Psoas muscle (tissue), 7 donors: ENCODE measurements at regions not wholly inside any gene's neighbourhood (a gene's known extent, or its start where the extent isn't known, plus 50 kb on each side); places are given as distances from the start of the nearest gene placed in this dataset.

Experiments used
- ATAC-seq, 4 donors: fragments of 200-7000 bp; cut with Tn5 transposase; one replicate each; pipeline ENCODE4 v1.9.1; 2020; ENCODE audit warnings: moderate library complexity in 3 of 4, mild to moderate bottlenecking in 2 of 4
- DNase-seq, 2 donors: peaks; one replicate each; pipeline ENCODE4 v3.0.0-alpha.2; 2020
- H3K27ac ChIP-seq: fragments of 200-600 bp; one replicate; pipeline ENCODE4 v1.8.0; 2022
- H3K27me3 ChIP-seq, 3 donors: fragments of 200-600 bp in 1 of 3; one replicate each; pipeline versions ENCODE4 v1.6.1 to v1.8.0; 2013 to 2022; ENCODE audit warnings: low read length in 2 of 3, mild to moderate bottlenecking in 2 of 3, moderate library complexity in 1 of 3; ENCODE audit not compliant: insufficient read depth in 3 of 3
- H3K36me3 ChIP-seq, 2 donors: fragments of 200-600 bp in 1 of 2; one replicate each; pipeline versions ENCODE4 v1.6.1 to v1.8.0; 2013 to 2022; ENCODE audit warnings: low read depth in 1 of 2, mild to moderate bottlenecking in 1 of 2, moderate library complexity in 1 of 2; ENCODE audit not compliant: insufficient read depth in 1 of 2
- H3K4me1 ChIP-seq: fragments of 200-600 bp; one replicate; pipeline ENCODE4 v1.8.0; 2022
- H3K4me3 ChIP-seq: fragments of 200-600 bp; one replicate; pipeline ENCODE4 v1.8.0; 2022; ENCODE audit warnings: mild to moderate bottlenecking
- H3K9me3 ChIP-seq: fragments of 200-600 bp; one replicate; pipeline ENCODE4 v1.8.0; 2022
- WGBS, 3 donors: extraction: QIAGEN DNeasy Blood & Tissue Kit; methylation state at CpG; one replicate each; pipeline versions ENCODE4 v1.1.6 to v1.1.7; 2013; 5-methylcytosine and 5-hydroxymethylcytosine counted together
- intact Hi-C, 2 donors: fragments of 100-400 bp; cut with DNase I; formaldehyde crosslinking; loops; one replicate each; pipeline versions ENCODE4 v1.11.0 to v1.14.2; 2022
- TF ChIP-seq, protein P1 (sequence below): fragments of 200-600 bp; IDR thresholded peaks from one replicate; pipeline ENCODE4 v1.8.0; 2022; ENCODE audit warnings: antibody characterized with exemption
- donor health status: healthy with polysubstance abuse.
- donor health status: DM: no; HTN: no; CAD: no; lungs with moderate emphysema.
- donor health status: Bipolar disorder and iron deficiency.
- donor health status: healthy.
- donor health status: DM: yes; HTN: yes; CAD: no.
- donor health status: DM: no; HTN: no; CAD: no.
- donor health status: DM: yes; HTN: yes; CAD: no.

DNA sequence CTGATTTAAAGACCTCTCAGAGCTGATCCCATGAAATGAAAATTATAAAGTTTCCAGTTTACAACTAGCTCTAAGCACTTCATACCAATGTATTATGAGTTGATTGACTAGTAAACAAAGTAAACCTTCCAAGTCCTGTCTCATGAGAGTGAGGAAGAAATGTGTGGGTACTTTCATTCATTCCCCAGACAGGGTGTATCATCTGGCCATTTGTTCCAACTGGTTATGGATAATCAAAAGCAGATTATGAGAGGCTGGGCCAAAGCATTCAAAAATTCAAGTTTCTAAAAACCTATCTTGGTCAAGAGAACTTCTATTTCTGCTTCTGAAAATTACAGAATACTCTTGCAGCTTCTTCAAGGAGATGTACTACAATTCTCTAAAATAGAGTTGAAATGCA is 193.3 kb upstream of the RASGEF1B start:
- intact Hi-C loops = no loop called here
- ATAC-seq (no peak), DNase-seq (no peak)
- Histone ChIP-seq H3K4me3 (no peak overlapping the region), H3K27me3 (no peaks in the 10 kb centered on the region), H3K36me3 (no peaks in the 10 kb centered on the region), H3K27ac (no peak overlapping the region), H3K4me1 (no peaks in the 10 kb centered on the region), H3K9me3 (no peaks in the 10 kb centered on the region)
- TF ChIP-seq, protein P1, sequence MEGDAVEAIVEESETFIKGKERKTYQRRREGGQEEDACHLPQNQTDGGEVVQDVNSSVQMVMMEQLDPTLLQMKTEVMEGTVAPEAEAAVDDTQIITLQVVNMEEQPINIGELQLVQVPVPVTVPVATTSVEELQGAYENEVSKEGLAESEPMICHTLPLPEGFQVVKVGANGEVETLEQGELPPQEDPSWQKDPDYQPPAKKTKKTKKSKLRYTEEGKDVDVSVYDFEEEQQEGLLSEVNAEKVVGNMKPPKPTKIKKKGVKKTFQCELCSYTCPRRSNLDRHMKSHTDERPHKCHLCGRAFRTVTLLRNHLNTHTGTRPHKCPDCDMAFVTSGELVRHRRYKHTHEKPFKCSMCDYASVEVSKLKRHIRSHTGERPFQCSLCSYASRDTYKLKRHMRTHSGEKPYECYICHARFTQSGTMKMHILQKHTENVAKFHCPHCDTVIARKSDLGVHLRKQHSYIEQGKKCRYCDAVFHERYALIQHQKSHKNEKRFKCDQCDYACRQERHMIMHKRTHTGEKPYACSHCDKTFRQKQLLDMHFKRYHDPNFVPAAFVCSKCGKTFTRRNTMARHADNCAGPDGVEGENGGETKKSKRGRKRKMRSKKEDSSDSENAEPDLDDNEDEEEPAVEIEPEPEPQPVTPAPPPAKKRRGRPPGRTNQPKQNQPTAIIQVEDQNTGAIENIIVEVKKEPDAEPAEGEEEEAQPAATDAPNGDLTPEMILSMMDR = no peak

- no peaks in the 10 kb centered on the region for H3K27me3 ChIP-seq
- no peaks in the 10 kb centered on the region for H3K4me1 ChIP-seq
- DNase-seq (no peak), ATAC-seq (no peak)
- WGBS, 3 donors = 55 to 61% (median 56%) methylated on average over 4 of the region's 4 CpGs
- no peaks in the 10 kb centered on the region for H3K36me3 ChIP-seq
- no peaks in the 10 kb centered on the region for H3K9me3 ChIP-seq
- intact Hi-C loops = no loop called here
- H3K4me3 ChIP-seq = no peak overlapping the region
- TF ChIP-seq, protein P1 = no peak
- no peak overlapping the region for H3K27ac ChIP-seq
Observed at GRCh38 chr4:81664079-81664478, 192.4 kb upstream of the RASGEF1B start.

DNA sequence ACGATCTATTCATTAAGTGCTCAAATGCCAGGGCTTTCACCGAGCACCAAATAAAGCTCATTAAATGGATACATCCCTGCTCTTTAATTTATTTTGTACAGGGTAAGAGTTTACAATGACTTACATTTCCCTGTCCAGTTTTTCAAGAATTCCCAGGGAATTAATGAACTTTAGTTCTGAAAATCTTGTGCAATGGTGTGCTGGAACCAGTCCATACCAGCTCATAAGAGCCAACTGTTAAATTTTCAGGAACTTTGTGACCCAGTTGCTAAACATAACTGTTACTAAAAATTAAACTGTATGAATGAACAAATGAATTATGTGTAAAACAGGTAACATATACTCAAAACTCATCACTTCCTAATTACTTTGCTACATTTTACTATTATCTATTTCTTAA is 191.7 kb upstream of the RASGEF1B start:
- TF ChIP-seq, protein P1 = no peak
- no peak overlapping the region for H3K4me3 ChIP-seq
- WGBS, 3 donors = 38 to 52% (median 42%) methylated on average over 2 of the region's 2 CpGs
- H3K9me3 ChIP-seq = no peaks in the 10 kb centered on the region
- no peaks in the 10 kb centered on the region for H3K4me1 ChIP-seq
- intact Hi-C loops = no loop called here
- ATAC-seq (no peak), DNase-seq (no peak)
- H3K27me3 ChIP-seq = no peaks in the 10 kb centered on the region
- H3K27ac ChIP-seq = no peak overlapping the region
- H3K36me3 ChIP-seq = no peaks in the 10 kb centered on the region

DNA sequence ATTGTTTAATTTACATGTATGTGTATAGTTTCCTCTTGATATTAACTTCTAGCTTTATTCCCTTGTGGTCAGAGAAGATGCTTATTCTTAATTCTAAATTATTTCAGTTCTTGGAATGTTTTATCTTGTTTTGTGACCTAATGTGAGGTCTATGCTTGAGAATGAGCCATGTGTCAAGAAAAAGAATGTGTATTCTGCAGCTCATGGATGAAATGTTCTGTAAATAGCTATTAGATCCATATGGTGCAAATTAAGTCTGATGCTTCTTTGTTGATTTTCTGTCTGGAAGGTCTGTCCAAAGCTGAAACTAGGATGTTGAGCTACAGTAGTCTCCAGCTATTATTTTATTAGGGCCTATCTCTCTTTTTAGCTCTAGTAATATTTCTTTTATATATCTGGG is 187.3 kb upstream of the RASGEF1B start:
- H3K9me3 ChIP-seq = no peaks in the 10 kb centered on the region
- TF ChIP-seq, protein P1 = no peak

DNA sequence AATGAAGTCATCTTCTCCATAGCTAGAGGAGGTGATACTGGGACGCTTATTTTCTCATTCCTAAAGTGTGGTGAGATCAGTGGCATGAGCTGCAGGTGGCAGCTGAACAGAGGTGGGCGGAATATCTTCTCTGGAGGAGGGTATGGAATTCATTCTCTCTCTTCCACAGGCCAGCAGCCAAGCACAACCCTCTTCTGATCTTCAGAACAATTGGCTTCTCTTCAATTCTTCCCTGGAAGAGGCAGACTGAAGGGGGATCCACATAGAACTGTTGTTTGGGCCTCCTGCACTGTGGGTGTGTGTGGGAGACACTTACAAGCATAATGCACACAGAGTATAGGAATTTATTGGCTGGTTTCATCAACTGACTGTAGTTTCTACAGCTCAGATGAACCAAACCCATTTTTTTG is 180.4 kb upstream of the RASGEF1B start:
- Histone ChIP-seq H3K36me3 (no peaks in the 10 kb centered on the region), H3K4me1 (no peaks in the 10 kb centered on the region), H3K4me3 (no peak overlapping the region), H3K27me3 (no peaks in the 10 kb centered on the region), H3K27ac (no peak overlapping the region), H3K9me3 (no peaks in the 10 kb centered on the region)
- WGBS, 3 donors = 58 to 70% (median 65%) methylated on average over 2 of the region's 2 CpGs
- intact Hi-C loops = no loop called here
- no peak for DNase-seq
- TF ChIP-seq, protein P1 = no peak
- no peak for ATAC-seq

More for the DNA sequence above, 187.3 kb upstream of the RASGEF1B start:
- no peaks in the 10 kb centered on the region for H3K27me3 ChIP-seq
- H3K4me1 ChIP-seq = no peaks in the 10 kb centered on the region
- intact Hi-C loops = no loop called here
- no peak overlapping the region for H3K4me3 ChIP-seq
- H3K36me3 ChIP-seq = no peaks in the 10 kb centered on the region
- ATAC-seq (no peak), DNase-seq (no peak)
- no peak overlapping the region for H3K27ac ChIP-seq
